LNCAP (cell line): ENCODE measurements at regions not wholly inside any gene's neighbourhood (a gene's known extent, or its start where the extent isn't known, plus 50 kb on each side); places are given as distances from the start of the nearest gene placed in this dataset.

Experiments used
- TF ChIP-seq, protein P1 (sequence below): fragments of 450-650 bp; IDR thresholded peaks from 2 replicates; pipeline ENCODE4 v1.5.1; 2017; ENCODE audit warnings: mild to moderate bottlenecking

DNA sequence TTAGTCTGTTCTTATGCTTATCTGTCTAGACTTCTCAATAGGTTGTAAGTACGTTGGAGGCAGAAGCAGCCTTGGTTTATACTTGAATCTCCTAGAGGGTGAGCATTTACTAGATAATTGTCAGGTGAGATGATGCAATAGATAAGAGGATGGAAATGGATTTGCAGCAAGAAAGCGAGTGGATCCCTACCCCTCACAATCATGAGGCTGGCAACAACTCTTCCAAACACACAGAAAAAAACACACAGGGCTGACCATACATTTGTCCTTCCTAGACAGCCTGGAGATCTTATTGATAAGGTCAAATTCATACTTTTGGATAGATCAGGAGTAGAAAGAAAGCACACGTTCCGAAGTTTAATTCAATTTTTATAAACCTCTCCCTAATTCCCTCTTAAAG, 481.4 kb upstream of the CAMK1G start:
- TF ChIP-seq, protein P1, sequence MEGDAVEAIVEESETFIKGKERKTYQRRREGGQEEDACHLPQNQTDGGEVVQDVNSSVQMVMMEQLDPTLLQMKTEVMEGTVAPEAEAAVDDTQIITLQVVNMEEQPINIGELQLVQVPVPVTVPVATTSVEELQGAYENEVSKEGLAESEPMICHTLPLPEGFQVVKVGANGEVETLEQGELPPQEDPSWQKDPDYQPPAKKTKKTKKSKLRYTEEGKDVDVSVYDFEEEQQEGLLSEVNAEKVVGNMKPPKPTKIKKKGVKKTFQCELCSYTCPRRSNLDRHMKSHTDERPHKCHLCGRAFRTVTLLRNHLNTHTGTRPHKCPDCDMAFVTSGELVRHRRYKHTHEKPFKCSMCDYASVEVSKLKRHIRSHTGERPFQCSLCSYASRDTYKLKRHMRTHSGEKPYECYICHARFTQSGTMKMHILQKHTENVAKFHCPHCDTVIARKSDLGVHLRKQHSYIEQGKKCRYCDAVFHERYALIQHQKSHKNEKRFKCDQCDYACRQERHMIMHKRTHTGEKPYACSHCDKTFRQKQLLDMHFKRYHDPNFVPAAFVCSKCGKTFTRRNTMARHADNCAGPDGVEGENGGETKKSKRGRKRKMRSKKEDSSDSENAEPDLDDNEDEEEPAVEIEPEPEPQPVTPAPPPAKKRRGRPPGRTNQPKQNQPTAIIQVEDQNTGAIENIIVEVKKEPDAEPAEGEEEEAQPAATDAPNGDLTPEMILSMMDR: no peak

DNA sequence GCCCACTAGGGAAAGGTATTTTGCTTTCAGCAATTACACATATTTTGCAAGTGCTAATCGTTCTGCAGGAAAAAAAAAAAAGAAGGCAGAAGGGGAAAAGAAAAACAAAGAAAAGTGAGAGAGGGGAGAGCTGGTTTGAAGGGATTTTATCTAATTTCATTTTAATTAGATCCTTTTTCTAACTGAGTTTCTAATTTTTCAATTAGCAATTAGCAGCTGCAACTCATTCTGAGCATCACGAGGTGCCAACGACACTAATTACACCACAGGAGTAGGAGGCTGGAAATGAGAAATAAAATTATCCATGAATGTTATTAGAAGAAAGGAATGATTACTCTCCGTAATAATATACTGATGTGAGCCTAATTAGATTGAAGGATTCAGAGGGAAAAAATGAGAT, 481.0 kb upstream of the CAMK1G start:
- TF ChIP-seq, protein P1: no peak

DNA sequence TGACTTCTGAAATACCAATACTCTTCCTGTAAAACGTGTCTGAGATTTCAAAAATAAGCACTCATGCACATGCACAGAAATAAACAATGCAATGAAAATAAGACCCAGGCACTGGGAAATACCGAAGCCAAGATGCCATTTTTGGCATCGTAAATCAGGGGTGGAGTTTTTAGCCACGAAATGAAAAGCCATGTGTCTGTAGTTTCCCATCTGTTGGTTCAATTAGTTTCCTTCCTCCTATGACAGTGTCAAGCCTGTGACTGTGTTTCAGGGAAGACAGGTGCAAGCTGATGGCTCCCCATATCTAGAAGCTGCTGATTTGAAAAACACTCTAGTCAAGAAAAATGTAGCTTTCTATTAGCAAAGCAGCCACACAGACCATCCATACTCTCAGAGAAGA, 480.4 kb upstream of the CAMK1G start:
- TF ChIP-seq, protein P1: no peak

DNA sequence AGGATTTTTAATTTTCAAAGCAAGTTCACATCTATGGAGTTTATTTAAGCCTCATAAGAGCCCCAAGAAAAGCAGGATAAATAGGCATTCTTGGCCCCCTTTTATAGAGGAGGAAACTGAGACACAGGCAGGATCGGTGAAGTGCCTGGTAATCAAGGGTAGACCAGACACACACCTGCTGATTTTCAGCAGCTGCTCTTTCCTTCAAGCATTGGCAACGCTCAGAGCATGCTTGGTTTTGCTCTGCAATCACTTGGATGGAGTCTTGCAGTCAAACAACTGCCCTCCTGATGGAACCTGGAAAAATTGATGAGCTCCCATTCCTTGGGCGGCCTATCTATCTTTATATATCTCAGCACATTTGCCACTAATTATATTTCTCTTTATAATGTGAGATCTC, 478.9 kb upstream of the CAMK1G start:
- TF ChIP-seq, protein P1: no peak

GRCh38 chr1:209105701-209106100, 477.8 kb upstream of the CAMK1G start:
- TF ChIP-seq, protein P1: no peak

GRCh38 chr1:209106237-209106741, 477.2 kb upstream of the CAMK1G start:
- TF ChIP-seq, protein P1: no peak

DNA sequence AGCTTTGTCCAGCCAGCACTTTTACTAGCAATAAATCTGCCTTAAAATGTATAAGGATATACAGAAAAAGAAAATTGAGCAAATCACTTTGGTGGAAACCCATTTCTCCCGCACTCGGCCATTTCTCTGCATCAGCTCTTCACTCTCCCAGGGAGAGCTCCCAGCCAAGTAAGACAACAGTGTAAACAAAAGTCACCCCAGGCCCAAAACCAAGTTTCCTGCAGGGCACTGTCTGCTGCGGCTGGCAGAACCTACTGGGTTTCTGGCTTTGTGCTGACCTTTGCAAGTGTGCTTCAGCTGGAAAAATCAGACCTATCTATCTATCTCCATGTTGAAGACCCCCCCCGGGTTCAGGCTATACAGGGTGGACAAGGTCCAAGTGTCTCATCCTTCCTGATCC, 476.7 kb upstream of the CAMK1G start:
- TF ChIP-seq, protein P1: no peak

- TF ChIP-seq, protein P1: no peak
Observed at GRCh38 chr1:209107535-209107934, 476.0 kb upstream of the CAMK1G start.
